ENCODE measurements at regions not wholly inside any gene's neighbourhood (a gene's known extent, or its start where the extent isn't known, plus 50 kb on each side); places are given as distances from the start of the nearest gene placed in this dataset.

DNA sequence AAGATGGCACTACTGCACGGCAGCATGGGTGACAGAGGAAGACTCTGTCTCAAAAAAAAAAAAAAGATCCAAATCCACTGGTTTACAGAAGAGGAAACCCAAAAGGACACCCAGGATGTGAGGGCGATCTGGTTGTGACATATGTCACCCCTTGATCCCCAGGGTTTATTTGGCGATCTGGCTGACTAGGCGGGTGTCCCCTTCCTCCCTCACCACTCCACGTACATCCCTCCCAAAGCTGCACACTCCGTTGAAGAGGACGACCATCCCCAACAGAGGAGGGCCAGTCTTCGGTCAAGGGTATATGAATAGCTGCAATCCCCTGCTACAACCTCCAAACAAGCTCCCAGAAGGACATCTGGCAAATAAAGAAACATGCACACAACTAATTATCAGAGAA, 111.6 kb downstream of the HTR5A start:
- ATAC-seq (no peak), DNase-seq (no peak)

DNA sequence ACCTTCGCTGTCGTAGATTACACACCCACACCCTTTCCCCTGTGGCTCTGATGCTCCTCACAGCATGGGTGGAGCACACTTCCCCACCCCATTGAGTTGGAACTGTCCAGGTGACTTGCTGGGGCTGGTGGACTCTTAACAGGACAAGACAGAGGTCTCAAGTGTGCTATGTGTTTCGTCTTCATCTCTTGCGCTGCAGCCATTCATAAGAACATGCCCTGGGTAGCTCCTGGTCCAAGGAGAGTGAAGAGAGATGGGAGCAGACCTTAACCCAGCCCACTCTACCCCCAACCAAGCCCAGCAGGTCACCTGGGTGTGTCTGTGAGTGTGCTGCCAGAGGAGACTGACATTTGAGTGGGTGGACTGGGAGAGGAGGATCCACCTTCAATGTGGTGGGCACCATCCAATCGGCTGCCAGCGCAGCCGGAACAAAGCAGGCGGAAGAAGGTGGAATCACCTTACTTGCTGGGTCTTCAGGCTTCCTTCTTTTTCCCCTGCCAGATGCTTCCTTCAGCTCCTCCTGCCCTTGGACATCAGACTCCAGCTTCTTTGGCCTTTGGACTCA, 112.4 kb downstream of the HTR5A start:
- no peak for DNase-seq

DNA sequence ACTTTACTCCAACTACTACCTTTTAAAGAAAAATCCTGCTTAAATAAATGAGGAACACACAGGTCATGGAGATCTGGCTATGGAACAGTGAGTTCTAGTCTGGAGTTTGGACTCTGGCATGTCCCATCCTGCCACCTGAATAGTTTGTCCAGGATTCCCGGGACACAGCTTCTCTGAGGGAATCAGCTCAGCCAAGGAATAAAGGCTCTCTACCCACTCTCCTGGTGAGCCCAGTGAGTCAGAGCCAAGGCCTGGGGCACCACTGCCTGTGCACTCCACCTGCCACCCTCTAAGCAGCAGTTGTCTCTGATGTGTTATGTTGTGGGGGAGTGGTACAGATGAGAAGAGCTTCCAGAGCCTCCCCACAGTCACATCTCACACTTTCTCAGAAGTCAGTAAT, 113.5 kb downstream of the HTR5A start:
- no peak for DNase-seq
- no peak for ATAC-seq

More for the DNA sequence above, 112.4 kb downstream of the HTR5A start:
- no peak for ATAC-seq

DNA sequence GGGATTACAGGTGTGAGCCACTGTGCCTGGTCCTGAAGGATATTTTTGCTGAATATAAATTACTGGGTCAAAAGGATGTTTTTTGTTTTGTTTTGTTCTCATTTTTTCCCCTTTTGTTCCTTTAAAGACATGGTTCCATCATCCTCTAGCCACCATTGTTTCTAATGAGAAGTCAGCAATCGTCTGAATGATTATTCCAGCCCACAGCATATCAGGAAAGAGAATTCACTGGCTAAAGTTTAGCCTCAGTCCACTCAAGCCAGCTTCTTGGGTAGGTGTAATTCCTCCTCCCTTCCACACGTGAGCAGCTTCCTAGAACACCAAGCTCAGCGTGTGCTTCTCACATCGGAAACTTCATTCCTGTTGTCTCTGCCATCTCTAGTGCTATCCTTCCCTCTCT, 112.8 kb upstream of the INSIG1 start:
- DNase-seq, result no peak

DNA sequence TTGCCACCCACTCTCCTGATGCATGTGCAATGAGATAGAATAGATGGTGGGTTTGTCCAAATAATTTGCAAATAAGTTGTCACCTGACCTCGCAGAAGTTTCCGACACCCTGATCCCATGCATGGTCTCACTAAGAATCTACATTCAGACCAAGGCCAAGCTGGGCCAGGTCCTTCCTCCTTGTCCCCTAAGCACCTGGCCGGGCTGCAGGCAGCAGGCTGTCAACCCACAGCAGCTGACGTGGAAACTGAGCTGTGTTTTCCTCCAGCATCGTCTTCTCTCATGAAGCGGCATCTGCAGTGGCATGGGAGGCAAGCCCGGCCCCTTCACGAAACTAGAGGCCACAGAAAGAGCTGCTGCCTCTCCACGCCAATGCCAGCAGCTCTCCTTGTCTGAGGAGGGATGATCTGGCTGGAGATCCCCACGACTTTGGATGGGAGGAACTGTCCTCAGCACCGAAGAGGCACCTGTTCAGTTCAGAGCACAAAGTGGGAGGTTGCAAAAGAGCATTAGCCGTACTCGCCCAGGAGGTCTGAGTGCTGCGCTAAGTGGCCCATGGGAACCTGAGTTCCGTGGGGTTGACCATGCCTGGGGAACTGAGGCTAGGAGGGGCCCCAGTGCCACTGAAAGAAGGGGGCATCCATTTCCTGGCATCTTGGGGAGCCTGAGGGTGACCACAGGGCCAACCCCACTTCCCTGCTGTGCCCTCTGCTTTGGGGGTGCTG, 110.5 kb upstream of the INSIG1 start:
- ATAC-seq, result no peak
- DNase-seq, result no peak

More for the DNA sequence above, 112.8 kb upstream of the INSIG1 start:
- ATAC-seq, result no peak

DNA sequence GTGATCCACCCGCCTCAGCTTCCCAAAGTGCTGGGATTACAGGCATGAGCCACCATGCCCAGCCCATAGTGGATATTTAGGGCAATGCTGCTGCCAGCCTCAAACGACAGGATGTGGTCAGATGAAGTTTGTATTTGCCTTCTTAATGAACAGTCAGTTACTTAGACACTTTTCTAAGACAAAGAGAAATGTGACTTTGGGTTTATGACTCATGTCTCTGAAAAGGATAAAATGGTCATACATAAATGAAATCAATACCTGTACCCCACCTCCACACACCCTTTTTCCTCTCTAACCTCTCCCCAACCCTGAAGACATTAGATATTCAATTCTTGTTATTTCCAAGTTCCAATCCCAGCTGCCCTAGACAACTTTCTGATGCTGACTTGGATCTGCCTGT, 109.3 kb upstream of the INSIG1 start:
- peak; percentile 60 for ATAC-seq
- DNase-seq, result no peak

DNA sequence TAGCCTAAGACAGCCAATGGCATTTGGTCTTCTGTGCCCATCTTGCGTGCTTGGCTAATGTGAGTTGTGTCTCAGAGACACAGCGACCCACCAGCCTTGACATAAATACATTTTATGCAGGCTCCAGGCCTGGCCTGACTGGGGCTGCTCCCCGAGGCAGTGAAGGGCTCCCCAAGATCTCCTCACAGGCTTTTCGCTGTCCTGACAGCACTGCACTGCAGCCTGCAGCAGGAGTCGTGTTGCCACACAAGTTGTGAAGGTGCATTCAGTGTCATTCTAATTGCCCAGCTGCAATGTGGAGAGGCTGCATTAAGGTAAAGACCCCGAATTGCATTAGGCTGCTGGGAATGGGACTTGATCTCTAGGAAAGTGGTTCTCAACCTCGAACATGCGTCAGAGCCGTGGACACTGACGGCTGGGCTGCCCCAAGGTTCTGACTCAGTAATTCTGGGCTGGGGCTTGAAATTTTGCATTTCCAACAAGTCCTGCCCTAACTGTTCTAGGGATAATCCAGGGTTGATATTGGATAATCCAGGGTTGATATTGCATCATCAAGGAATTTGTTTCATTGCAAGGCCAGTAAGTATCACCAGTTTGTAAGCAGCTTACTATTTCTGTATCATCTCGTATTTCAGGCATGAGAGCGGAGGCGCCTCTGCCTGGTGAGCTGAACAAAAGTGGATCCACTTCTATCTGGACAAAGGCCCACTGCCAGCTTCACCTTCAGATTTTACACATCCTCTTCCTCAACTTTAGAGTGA, 108.7 kb upstream of the INSIG1 start:
- DNase-seq (no peak), ATAC-seq (no peak)

DNA sequence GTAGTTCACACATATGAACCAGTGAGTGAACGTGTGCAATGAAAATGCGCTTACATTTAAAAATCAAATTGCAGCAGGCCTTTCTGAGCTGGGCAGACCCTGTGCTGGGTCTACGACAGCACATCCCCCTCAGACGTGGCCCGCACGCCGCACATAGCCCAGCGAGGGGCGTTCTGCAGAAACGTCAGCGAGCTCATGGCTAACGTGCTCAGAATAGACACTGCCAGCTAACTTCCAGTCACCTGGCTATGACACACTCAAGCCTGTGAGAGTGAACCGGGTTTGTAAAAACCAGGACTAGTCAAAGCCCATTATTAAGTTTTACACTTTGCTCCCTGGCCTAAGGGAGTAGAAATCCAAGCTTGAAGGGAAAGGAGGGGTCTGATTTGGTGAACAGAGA, 108.1 kb upstream of the INSIG1 start:
- DNase-seq, result no peak
- no peak for ATAC-seq

DNA sequence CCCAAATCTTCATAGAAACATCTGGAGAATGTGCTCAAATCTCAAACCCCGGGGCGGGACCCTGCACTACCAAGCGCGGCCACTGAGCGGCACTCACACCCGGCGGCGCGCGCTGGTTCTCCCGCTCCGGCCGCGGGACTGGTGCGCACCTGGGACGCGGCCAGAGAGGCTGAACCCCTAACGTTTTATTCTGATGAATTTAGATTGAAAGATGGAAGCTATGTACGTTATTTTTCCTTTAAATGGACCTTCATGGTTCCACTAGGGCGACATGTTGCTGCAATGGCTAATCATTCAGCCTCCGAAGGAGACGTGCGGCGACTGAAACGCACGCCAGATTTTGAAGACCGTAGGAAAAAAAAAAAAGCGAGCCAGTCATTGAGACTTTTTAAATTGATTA, 107.0 kb upstream of the INSIG1 start:
- ATAC-seq, result peak; percentile 59
- peak; percentile 84 for DNase-seq

DNA sequence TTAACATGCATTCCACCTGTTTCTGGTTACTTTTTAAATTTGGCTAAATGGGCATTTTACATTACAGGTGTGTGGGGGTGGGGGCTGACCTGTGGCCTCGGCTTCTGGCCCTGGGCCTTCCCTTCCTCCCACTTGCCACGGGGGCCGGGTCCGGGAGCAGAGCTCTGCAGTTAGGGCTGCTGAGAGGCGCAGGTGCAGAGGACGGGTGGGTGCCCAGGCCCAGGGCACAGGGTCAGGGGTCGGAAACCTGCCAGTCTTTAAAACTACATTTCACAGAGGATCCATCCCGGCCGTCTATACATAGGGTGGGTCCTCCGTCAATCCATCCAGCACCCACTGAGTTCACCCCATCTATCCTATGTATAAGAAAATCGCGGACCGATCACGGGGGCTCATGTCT, 106.5 kb upstream of the INSIG1 start:
- ATAC-seq (no peak), DNase-seq (no peak)

DNA sequence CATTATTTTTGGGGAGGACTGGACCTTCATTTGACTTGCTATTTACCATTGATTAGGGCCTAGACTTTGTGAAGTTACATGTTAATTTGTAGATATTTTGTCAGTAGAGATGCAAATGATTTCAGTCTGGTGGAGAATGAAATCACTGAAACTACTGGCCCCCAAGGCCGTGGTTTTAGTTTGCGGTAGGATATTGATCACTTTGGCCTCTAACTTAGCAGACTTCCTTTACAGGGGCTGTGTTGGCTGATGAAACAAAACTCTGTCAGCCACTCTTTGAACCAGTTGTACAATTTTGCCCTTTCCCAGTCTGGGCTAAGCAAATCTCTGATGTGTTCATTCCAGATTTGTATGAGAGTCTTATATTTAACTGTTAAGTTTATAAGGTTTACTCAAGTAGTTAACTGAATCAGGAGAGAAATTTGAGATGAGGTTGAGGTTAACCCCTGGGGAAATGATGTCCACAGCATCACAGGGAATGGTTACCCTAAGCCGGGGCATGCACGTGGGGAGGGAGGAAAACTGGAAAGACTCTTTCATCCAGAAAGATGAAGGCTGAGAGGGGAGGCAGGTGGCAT, 105.7 kb upstream of the INSIG1 start:
- ATAC-seq (no peak), DNase-seq (no peak)

DNA sequence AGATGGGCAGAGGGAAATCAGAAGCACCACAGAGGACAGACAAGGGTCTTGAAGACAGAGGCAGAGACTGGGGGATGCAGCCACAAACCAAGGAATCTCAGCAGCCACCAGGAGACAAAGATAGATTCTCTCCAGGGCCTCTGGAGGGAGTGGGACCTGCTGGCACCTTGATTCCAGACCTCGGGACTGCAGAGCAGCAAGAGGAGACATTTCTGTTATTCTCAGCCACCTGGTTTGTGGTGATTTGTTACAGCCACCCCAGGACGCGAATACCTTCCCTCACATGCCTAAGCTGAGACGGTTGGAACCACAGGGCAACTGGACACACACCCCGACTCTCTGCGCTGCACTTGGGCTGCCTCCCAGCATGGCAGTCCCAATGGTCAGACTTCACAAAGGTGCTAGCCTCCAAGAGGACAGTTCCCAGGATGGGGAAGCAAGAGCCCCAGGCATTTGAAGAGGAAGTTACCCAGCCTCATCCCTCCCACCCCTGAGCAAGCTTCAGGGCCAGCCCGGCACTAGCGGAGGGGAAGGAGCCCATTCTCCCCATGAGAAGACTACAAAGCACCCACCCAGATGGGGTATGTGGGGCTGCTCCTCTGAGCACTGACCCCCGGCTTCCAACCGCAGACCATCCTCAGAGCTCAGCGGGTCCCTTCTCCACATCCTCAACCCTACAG, 104.6 kb upstream of the INSIG1 start:
- DNase-seq, result no peak
- ATAC-seq, result no peak

DNA sequence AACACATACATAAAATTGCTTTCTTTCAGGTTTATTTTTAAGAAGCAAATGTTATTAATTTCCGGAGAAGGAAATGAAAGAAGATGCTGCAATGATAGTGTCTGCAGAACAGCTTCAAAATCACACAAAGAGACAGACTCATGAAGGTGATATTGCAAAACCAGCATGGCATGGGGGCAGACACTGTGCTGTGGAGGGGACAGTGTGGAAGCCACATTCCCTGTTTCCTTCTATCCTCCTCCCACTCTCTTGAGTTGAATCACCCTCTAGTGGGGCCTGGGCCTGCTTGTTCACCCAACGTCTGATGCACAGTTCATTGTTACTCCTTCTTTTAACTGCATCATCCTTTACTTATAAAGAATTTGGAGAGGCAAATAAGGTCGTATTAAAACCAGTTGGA, 104.0 kb upstream of the INSIG1 start:
- no peak for DNase-seq
- ATAC-seq, result no peak

DNA sequence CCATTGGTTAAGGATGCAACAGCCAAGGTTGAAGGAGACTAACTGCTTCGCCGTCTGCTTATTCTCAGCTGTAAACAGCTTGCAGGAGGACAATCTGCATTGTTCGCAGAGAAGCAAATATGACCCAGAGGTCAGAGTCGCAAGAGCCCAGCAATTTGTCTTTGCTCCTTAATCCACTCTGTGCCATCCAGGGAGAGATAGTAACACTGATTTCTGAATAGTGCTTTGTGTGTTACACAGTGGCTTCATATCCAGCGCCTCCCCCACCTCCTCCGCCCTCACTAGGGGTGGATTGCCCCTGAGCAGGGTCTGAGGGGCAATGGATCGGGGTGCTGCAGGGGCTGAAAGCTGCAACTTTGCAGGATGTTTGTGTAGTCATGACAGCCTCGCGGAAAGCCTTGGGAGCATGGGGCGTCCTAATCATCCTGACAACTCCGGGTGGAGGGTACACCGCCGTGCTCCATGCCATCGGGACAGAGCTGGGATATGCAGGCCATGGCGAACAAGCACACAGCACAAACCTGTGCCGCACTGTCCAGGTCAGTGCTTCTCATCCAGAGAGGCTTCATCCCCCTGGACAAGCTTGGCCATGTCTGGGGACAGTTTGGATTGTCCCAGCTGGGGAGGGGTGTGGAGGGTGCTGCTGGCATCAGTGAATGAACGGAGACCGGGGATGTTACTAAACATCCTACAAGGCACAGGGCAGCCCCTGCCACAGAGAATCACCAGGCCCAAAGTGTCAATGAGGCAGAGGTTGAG, 103.1 kb upstream of the INSIG1 start:
- ATAC-seq (no peak), DNase-seq (no peak)

DNA sequence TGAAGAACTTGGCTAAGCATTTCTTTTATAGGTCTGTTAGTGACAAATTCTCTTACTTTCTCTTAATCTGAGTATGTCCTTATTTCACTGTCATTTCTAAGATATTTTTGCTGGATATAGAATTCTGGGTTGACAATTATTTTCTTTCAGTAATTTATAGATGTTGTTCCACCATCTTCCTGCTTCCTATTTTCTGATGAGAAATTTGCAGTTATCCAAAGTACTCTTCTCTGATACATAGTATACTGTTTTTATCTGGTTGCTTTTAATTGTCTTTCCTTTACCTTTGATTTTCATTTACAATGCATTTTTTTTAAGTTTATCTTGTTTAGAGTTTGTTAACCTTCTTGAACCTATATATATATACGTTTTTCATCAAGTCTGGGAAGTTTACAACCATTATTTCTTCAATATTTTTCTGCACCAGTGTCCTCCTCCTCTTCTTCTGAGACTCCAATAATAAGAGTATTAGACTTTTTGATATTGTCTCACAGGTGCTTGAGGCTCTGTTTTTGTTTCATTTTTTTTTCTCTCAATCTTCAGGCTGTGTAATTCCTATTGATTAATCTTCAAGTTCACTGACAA, 101.6 kb upstream of the INSIG1 start:
- DNase-seq, result no peak
- ATAC-seq, result no peak

DNA sequence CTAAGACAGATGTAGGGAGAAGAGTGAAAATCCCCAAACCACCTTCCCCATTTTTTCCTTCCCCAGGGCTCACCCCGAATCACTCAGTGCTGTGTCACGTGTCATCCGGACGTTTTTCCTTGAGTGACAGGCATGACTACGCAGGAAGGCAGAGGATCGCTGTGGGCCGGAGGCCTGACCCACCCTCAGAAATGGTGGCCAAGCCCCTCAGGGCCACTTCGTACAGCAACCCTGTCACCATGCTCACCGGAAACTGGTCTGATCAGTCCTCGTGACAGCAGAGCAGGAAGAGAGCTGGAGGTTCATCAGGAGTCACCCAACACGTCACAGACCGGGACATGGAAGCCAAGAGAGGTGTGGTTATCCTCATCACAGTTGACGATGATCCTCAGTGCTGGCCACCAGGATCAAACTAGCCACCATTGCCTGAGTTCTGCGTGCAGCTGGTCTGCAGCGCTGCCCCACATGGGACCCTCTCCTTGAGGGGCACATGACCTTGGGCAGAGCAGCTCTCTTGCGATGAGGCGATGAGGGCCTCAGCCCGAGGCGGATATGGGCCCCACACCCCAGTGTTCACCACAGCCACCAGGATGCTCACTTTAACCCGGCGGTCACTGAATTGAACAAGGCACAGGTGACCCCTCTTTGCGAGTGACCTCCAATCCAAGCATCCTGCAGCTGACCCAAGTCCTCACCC, 99.3 kb upstream of the INSIG1 start:
- ATAC-seq, result no peak

DNA sequence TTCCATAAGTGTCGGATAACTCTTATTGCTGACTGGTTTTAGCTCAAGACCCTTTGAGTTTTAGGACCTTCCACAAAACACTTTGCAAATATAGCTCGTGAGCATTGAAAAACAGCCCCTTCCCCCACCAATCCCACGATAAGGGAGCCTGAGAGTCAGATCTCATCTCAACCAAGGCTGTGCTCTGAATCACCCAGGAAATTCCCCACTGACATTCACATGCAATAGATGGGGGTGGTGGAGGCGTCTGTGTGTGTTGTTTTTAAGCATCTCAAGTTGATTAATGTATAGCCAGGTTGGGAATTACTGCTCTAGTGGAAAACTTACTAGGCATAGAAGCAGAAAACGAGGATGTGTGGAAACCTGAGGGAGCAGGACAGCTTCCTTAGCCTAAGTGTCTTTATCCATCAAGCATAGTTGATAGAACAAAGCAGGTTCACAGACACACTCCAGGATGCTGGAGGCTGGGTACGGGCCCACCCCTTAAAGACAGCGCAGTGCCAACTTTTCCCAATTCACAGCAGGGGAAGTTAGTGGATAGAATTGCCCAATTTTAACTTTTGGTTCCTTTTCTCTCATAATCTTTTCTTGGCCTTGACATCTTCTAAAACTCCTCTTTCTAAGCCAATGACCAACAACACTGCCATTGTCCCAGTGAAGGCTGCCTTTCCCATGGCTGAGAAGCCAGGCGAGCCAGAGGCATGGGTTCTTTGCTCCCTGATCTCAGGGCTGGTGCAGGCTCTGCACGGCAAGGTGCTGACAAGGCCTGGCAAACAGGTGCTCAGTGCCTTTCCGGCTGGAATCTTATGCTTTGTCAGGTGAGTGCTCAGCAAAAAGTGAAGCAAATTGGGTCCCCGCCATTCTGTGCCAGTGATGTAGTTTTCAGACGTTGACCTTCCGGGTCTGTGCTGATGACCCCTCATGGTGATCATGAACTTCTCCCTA, 98.5 kb upstream of the INSIG1 start:
- peak; percentile 60 for DNase-seq
- peak; percentile 87 for ATAC-seq

More for the DNA sequence above, 99.3 kb upstream of the INSIG1 start:
- DNase-seq, result no peak

DNA sequence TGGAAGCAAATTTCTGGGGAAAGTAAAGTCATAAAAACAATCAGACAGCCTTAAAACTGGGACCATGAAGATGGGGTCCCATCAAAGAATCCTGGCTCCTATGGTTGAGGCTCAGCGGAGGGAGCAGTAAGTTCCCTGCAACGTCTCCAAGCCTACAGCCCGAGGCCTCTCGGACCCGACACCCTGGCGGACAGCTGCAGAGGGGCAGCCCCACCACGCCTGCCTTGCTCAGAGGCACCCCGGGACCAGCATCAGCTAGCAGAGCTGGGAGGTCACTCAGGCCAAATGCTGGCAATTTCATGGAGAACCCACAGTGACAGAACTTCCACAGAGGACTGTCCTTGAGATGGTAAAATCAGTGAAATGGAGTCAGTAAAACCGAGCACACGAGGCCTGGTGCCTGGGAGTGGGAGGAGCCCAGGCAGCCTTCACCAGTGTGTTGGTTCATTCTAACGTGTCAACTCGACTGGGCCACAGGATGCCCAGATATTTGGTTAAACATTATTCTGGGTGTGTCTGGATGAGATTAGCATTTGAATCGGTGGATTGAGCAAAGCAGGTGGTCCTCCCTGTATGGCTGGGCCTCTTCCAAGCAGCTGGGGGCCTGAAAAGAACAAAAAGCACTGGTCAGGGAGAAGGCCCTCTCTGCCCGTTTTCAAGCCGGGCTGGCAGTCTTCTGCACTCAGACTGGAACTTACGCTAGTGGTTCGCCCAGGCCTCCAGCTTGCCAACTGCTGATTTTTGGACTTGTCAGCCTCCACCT, 96.2 kb upstream of the INSIG1 start:
- ATAC-seq (no peak), DNase-seq (no peak)

Data from stimulated activated naive CD8-positive, alpha-beta T cell treated with anti-CD3 and anti-CD28 coated beads, Interleukin-15, Interleukin-2, amounts not matched to agents 100 U/mL and 50 U/mL, for 24 hours (primary cell).